ENCODE measurements at regions not wholly inside any gene's neighbourhood (a gene's known extent, or its start where the extent isn't known, plus 50 kb on each side); places are given as distances from the start of the nearest gene placed in this dataset.

DNA sequence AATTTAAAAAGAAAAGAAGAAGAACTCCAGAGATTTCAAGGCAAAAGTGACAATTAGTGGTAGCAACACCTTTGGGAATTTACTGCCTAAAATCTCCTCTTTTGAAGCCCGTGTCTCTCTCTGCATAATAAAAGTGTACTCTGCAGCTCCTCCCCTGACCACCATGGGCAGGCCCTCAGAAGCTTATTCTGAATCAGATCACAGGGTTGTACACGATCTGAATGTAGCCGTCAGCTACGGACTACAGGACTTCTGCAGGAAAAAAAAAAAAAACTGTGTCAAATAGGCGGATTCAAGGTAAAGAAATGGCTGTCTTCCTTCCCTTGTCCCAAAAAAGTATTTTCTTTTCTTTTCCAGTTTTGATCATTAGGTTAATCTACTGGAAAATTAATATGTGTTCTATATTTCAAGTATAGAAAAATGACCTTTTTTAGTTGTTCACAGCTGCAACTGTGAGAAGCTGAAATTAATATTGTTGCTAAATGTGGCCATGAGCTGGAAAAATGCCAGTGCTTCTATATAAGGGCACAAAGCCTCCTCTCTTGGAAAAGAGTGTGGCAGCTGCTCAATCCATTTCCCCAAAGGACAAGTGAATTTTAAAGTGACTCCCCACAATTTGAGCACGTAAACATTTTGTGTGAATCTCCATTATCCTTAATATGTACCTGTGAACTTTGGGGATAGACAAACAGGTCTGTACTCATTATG lies 397.4 kb downstream of the C6orf118 start:
- H3K27me3 ChIP-seq (replicated peaks; ENCODE audit: insufficient read depth): no peaks in the 10 kb centered on the region
- intact Hi-C loops (cut with DNase I): no loop called here
- H3K4me1 ChIP-seq (replicated peaks): no peaks in the 10 kb centered on the region
- no peak overlapping the region for H3K27ac ChIP-seq
- TF ChIP-seq POLR2A (IDR thresholded peaks at IDR 0.05) (no peak), POLR2AphosphoS5 (IDR thresholded peaks at IDR 0.05) (no peak)
- TF ChIP-seq, protein P1, sequence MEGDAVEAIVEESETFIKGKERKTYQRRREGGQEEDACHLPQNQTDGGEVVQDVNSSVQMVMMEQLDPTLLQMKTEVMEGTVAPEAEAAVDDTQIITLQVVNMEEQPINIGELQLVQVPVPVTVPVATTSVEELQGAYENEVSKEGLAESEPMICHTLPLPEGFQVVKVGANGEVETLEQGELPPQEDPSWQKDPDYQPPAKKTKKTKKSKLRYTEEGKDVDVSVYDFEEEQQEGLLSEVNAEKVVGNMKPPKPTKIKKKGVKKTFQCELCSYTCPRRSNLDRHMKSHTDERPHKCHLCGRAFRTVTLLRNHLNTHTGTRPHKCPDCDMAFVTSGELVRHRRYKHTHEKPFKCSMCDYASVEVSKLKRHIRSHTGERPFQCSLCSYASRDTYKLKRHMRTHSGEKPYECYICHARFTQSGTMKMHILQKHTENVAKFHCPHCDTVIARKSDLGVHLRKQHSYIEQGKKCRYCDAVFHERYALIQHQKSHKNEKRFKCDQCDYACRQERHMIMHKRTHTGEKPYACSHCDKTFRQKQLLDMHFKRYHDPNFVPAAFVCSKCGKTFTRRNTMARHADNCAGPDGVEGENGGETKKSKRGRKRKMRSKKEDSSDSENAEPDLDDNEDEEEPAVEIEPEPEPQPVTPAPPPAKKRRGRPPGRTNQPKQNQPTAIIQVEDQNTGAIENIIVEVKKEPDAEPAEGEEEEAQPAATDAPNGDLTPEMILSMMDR (IDR thresholded peaks at IDR 0.05): no peak
- WGBS: 34% methylated on average over 6 of the region's 6 CpGs
- H3K4me3 ChIP-seq: no peak overlapping the region
- no peaks in the 10 kb centered on the region for H3K36me3 ChIP-seq
- no peaks in the 10 kb centered on the region for H3K9me3 ChIP-seq
- no peak for DNase-seq (ENCODE audit: low spot score)

DNA sequence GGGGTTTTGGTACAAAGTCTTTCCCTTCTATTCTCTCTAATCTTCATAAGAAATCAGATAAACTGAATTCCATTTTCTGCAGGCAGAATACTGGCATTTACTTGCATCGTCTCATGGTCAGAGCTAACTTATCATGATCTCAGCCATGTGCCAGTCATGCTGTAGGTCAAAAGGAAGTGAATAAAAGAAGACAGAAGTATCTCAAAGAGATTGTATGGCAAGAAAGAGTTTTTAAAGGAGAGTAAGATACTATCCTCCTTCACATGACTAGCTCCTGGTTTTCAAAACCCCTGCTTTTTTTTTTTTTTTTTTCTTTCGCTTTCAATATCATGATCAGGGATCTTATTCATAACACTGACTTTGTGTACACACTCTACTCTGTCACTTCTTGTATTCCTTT lies 398.3 kb downstream of the C6orf118 start:
- intact Hi-C loops (cut with DNase I): no loop called here
- no peak for TF ChIP-seq POLR2A (IDR thresholded peaks at IDR 0.05)
- TF ChIP-seq POLR2AphosphoS5 (IDR thresholded peaks at IDR 0.05): no peak
- TF ChIP-seq, protein P1 (IDR thresholded peaks at IDR 0.05): no peak
- Histone ChIP-seq H3K27ac (no peak overlapping the region), H3K27me3 (replicated peaks; ENCODE audit: insufficient read depth) (no peaks in the 10 kb centered on the region), H3K36me3 (no peaks in the 10 kb centered on the region), H3K9me3 (no peaks in the 10 kb centered on the region), H3K4me1 (replicated peaks) (no peaks in the 10 kb centered on the region), H3K4me3 (no peak overlapping the region)
- WGBS: 18% methylated on average over 2 of the region's 2 CpGs
- DNase-seq (ENCODE audit: low spot score): no peak

DNA sequence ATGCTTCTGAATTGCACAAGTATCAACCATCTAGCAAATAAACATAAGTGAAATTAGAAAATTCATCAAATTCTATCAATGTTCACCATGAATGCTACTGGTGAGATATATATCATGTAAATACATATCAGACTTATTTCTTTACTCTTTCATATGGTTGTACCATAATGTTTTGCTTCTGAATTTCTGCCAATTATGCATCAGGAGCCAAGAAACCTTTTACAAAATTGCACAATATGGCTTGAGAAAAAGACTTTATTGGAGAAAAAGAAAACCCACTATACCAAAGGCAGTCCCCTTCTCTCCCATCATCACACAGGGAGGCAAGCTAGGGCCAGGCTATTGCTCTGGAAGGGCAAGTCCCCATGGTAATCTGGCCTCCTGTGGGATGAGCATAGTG lies 402.6 kb downstream of the C6orf118 start:
- no peak for DNase-seq (ENCODE audit: low spot score)
- Histone ChIP-seq H3K4me3 (no peak overlapping the region), H3K27ac (no peak overlapping the region), H3K9me3 (no peaks in the 10 kb centered on the region), H3K36me3 (no peaks in the 10 kb centered on the region), H3K27me3 (replicated peaks; ENCODE audit: insufficient read depth) (no peaks in the 10 kb centered on the region), H3K4me1 (replicated peaks) (no peaks in the 10 kb centered on the region)
- intact Hi-C loops (cut with DNase I): no loop called here
- no peak for TF ChIP-seq POLR2AphosphoS5 (IDR thresholded peaks at IDR 0.05)
- TF ChIP-seq, protein P1 (IDR thresholded peaks at IDR 0.05): no peak
- no peak for TF ChIP-seq POLR2A (IDR thresholded peaks at IDR 0.05)

DNA sequence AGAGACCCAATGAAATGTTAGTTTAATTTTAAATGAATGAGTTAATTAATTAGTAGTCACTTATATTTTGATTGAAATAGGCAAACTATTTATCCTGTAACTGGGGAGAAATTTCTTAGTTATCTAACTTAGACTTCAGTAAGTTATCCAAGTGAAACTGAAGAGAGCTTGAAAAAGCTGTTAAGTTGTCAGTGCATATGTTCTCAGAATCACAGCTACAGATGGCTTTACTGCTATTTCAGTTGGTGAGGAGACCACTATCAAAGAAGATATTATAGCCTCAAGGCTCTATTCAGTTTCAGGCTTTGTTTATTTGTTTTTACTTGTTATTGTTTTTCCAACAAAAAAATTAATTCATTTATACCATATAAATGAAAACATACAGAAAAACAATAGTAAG lies 404.1 kb downstream of the C6orf118 start:
- no peaks in the 10 kb centered on the region for H3K36me3 ChIP-seq
- no peaks in the 10 kb centered on the region for H3K4me1 ChIP-seq (replicated peaks)
- H3K27ac ChIP-seq: no peak overlapping the region
- H3K27me3 ChIP-seq (replicated peaks; ENCODE audit: insufficient read depth): no peaks in the 10 kb centered on the region
- TF ChIP-seq, protein P1 (IDR thresholded peaks at IDR 0.05): no peak
- TF ChIP-seq POLR2A (IDR thresholded peaks at IDR 0.05): no peak
- TF ChIP-seq POLR2AphosphoS5 (IDR thresholded peaks at IDR 0.05): no peak
- H3K4me3 ChIP-seq: no peak overlapping the region
- H3K9me3 ChIP-seq: no peaks in the 10 kb centered on the region
- DNase-seq (ENCODE audit: low spot score): no peak
- intact Hi-C loops (cut with DNase I): no loop called here

DNA sequence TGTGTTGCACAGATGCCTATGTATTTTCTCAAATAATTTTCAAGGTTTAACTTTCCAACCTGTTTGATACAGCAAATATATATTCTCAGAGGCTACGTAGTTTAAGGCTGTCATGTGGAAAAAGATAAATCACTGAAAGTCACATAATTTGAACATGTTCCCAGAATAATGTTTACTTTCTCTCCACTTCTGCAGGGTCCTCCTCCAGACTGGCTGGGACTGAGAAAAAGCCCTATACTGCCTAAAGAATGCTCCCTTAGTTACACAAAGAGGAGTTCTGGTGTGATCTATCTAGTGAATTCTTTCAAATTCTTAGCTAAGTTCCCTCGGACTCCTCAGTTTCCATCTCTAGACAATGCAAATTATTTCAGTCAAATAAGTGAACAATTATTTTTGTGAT lies 411.0 kb downstream of the C6orf118 start:
- H3K4me3 ChIP-seq: no peak overlapping the region
- TF ChIP-seq POLR2A (IDR thresholded peaks at IDR 0.05): no peak
- TF ChIP-seq, protein P1 (IDR thresholded peaks at IDR 0.05): no peak
- TF ChIP-seq POLR2AphosphoS5 (IDR thresholded peaks at IDR 0.05): no peak
- H3K4me1 ChIP-seq (replicated peaks): no peaks in the 10 kb centered on the region
- H3K9me3 ChIP-seq: no peaks in the 10 kb centered on the region
- WGBS: 25% methylated on average over 2 of the region's 2 CpGs
- no peaks in the 10 kb centered on the region for H3K27me3 ChIP-seq (replicated peaks; ENCODE audit: insufficient read depth)
- intact Hi-C loops (cut with DNase I): no loop called here
- H3K36me3 ChIP-seq: no peaks in the 10 kb centered on the region
- H3K27ac ChIP-seq: no peak overlapping the region
- DNase-seq (ENCODE audit: low spot score): no peak
